WERI-Rb-1 (cell line): ENCODE measurements at regions not wholly inside any gene's neighbourhood (a gene's known extent, or its start where the extent isn't known, plus 50 kb on each side); places are given as distances from the start of the nearest gene placed in this dataset.

Experiments used
- DNase-seq: peaks from one replicate; pipeline ENCODE4 v3.0.0-alpha.2; 2020
- H3K27ac ChIP-seq: fragments of 250-450 bp; sonication (Bioruptor Pico); 2 replicates; pipeline ENCODE4 v1.5.1; 2020; ENCODE audit warnings: mild to moderate bottlenecking, moderate library complexity
- H3K27me3 ChIP-seq: fragments of 250-450 bp; sonication (Bioruptor Pico); 2 replicates; pipeline ENCODE4 v1.5.1; 2021; ENCODE audit warnings: mild to moderate bottlenecking, low read depth, moderate library complexity; ENCODE audit not compliant: insufficient read depth, severe bottlenecking
- H3K36me3 ChIP-seq: fragments of 250-450 bp; sonication (Bioruptor Pico); 2 replicates; pipeline ENCODE4 v1.5.1; 2020; ENCODE audit warnings: mild to moderate bottlenecking, moderate library complexity
- H3K4me3 ChIP-seq: 2 replicates; pipeline ENCODE4 v1.5.1; 2011; ENCODE audit warnings: low read depth, mild to moderate bottlenecking, control low read depth, low read length
- H3K9me3 ChIP-seq: fragments of 250-450 bp; sonication (Bioruptor Pico); 2 replicates; pipeline ENCODE4 v1.5.1; 2021; ENCODE audit warnings: mild to moderate bottlenecking, moderate library complexity; ENCODE audit not compliant: severe bottlenecking
- CTCF ChIP-seq: IDR thresholded peaks from 2 replicates; pipeline ENCODE4 v1.5.1; 2011; ENCODE audit warnings: low read depth, mild to moderate bottlenecking, control low read depth, inconsistent platforms, low read length

GRCh38 chr1:238675221-238675620, 711.1 kb upstream of the CHRM3 start:
- no peaks in the 10 kb centered on the region for H3K27me3 ChIP-seq
- H3K27ac ChIP-seq = no peak overlapping the region
- H3K36me3 ChIP-seq = no peaks in the 10 kb centered on the region
- no peak overlapping the region for H3K4me3 ChIP-seq
- TF ChIP-seq CTCF = no peak
- peaks cover 2% of the 10 kb centered on the region for H3K9me3 ChIP-seq
- DNase-seq = no peak

GRCh38 chr1:238674316-238674715, 712.1 kb upstream of the CHRM3 start:
- Histone ChIP-seq H3K9me3 (peaks cover 2% of the 10 kb centered on the region), H3K27me3 (no peaks in the 10 kb centered on the region), H3K36me3 (no peaks in the 10 kb centered on the region), H3K4me3 (no peak overlapping the region), H3K27ac (no peak overlapping the region)
- DNase-seq = no peak
- no peak for TF ChIP-seq CTCF

DNA sequence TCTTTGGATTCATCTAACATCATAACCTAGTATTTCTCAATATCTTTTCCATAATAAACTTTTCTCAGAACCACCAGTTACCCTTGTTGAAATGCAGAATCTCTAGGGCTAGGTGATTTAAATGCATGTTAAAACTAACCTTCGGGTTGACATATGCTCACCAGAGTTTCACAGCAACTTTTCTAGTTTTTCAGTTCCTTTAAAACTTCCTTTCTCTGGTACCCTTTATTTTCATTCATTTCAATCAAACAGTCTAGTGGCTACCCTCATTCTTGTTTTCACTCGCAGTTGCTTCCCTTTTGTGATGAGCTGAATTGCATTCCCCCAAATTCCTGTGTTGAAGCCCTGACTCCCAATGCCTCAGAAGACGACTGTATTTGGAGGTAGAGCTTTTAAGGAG, 712.8 kb upstream of the CHRM3 start:
- no peak for TF ChIP-seq CTCF
- Histone ChIP-seq H3K27ac (no peak overlapping the region), H3K36me3 (no peaks in the 10 kb centered on the region), H3K27me3 (no peaks in the 10 kb centered on the region), H3K9me3 (peaks cover 2% of the 10 kb centered on the region), H3K4me3 (no peak overlapping the region)
- DNase-seq = no peak

DNA sequence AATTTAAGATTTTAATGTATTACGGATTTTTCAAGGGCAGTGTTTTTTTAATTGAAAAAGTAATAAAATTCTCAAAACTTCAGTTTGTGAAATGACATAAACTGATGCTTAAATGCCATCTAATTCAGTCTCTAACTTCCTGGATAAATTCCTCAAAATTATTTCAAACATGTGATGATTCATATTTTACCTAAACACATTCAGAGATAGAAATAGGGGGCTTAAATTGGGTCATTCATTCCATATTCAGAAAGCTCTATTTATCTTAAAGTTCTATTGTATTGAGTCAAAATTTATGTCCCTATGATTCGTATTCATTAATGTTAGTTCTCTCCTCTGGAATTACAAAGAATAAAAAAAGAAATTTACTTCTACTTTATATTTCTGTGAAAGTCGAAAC, 713.6 kb upstream of the CHRM3 start:
- Histone ChIP-seq H3K27ac (no peak overlapping the region), H3K9me3 (peaks cover 2% of the 10 kb centered on the region), H3K27me3 (no peaks in the 10 kb centered on the region), H3K4me3 (no peak overlapping the region), H3K36me3 (no peaks in the 10 kb centered on the region)
- DNase-seq = no peak
- no peak for TF ChIP-seq CTCF

GRCh38 chr1:238672262-238672661, 714.1 kb upstream of the CHRM3 start:
- peak; percentile 52 for DNase-seq
- Histone ChIP-seq H3K27me3 (no peaks in the 10 kb centered on the region), H3K4me3 (no peak overlapping the region), H3K27ac (no peak overlapping the region), H3K36me3 (no peaks in the 10 kb centered on the region), H3K9me3 (peaks cover 2% of the 10 kb centered on the region)
- no peak for TF ChIP-seq CTCF

DNA sequence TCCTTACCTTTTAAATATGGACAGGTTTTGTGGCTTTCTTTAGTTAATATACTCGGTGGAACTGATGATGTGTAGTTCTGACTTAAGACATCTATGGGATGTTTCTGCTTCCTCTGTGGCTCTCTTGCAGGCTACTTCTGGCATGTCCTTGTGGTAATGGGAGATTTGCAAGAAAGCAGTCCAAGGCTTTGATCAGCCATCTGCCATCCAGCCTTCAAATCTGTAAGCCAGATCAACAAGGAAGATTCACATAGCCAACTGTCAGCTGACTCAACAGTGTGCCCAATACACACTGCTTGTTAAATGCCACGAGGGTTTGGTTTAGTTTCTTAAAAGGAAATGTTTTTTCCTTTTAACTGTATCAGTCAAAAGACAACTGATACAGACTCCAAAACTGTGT, 722.2 kb upstream of the CHRM3 start:
- no peaks in the 10 kb centered on the region for H3K36me3 ChIP-seq
- no peak for TF ChIP-seq CTCF
- no peak overlapping the region for H3K4me3 ChIP-seq
- H3K9me3 ChIP-seq = no peaks in the 10 kb centered on the region
- peak overlapping the region; percentile 8 for H3K27ac ChIP-seq
- no peaks in the 10 kb centered on the region for H3K27me3 ChIP-seq
- DNase-seq = peak; percentile 79
